ENCODE measurements at regions not wholly inside any gene's neighbourhood (a gene's known extent, or its start where the extent isn't known, plus 50 kb on each side); places are given as distances from the start of the nearest gene placed in this dataset.
"Not testable (repeated sequence)": the region's sequence is repeated elsewhere in the genome, so short reads cannot be mapped to it uniquely, and the experiment has no call there.

GRCh38 chrX:89631858-89632257, 289.9 kb upstream of the TGIF2LX start:
- TF ChIP-seq, protein P1, sequence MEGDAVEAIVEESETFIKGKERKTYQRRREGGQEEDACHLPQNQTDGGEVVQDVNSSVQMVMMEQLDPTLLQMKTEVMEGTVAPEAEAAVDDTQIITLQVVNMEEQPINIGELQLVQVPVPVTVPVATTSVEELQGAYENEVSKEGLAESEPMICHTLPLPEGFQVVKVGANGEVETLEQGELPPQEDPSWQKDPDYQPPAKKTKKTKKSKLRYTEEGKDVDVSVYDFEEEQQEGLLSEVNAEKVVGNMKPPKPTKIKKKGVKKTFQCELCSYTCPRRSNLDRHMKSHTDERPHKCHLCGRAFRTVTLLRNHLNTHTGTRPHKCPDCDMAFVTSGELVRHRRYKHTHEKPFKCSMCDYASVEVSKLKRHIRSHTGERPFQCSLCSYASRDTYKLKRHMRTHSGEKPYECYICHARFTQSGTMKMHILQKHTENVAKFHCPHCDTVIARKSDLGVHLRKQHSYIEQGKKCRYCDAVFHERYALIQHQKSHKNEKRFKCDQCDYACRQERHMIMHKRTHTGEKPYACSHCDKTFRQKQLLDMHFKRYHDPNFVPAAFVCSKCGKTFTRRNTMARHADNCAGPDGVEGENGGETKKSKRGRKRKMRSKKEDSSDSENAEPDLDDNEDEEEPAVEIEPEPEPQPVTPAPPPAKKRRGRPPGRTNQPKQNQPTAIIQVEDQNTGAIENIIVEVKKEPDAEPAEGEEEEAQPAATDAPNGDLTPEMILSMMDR (IDR thresholded peaks at IDR 0.05): not testable (repeated sequence)
- TF ChIP-seq EZH2 (IDR thresholded peaks at IDR 0.05; ENCODE audit: borderline replicate concordance, insufficient read depth, low read depth, low read length, poor library complexity, severe bottlenecking): not testable (repeated sequence)
